OCI-LY7 (cell line): ENCODE measurements at regions not wholly inside any gene's neighbourhood (a gene's known extent, or its start where the extent isn't known, plus 50 kb on each side); places are given as distances from the start of the nearest gene placed in this dataset.

Experiments used
- BruUV-seq: library from RNA; stranded (reverse); fragments of 400-500 nt; replicated peaks from 2 replicates; lab custom pipeline; 2021; lab: Mats Ljungman, UMichigan
- CTCF ChIA-PET: fragments of 300-600 bp; sonication (Branson Sonifier 250); formaldehyde crosslinking; loops from one replicate; lab custom pipeline; 2022; ENCODE audit warnings: antibody characterized with exemption; ENCODE audit not compliant: unreplicated experiment; lab: Charles Lee
- POLR2A ChIA-PET: fragments of 300-600 bp; sonication (Branson Sonifier 250); formaldehyde crosslinking; loops from one replicate; lab custom pipeline; 2022; ENCODE audit warnings: antibody characterized with exemption; lab: Charles Lee
- DNase-seq: peaks from one replicate; pipeline ENCODE4 v3.0.0-alpha.2; 2015; ENCODE audit warnings: low spot score
- H2AFZ ChIP-seq: fragments of 200-600 bp; sonication (generic), shearing (Covaris generic); 2 replicates; pipeline ENCODE4 v1.6.1; 2014; ENCODE audit warnings: mild to moderate bottlenecking, antibody characterized with exemption, low read length, moderate library complexity
- H3K27ac ChIP-seq: fragments of 200-600 bp; sonication (generic); 2 replicates; pipeline ENCODE4 v1.5.1; 2014; ENCODE audit warnings: mixed run types, low read depth, mild to moderate bottlenecking, moderate library complexity, low read length, inconsistent platforms; ENCODE audit not compliant: poor library complexity, severe bottlenecking
- H3K36me3 ChIP-seq: fragments of 200-600 bp; sonication (generic); 2 replicates; pipeline ENCODE4 v1.6.1; 2014; ENCODE audit warnings: mild to moderate bottlenecking, antibody characterized with exemption, low read length, moderate library complexity, mixed read lengths; ENCODE audit not compliant: insufficient read depth
- H3K4me1 ChIP-seq: fragments of 200-600 bp; sonication (generic); 2 replicates; pipeline ENCODE4 v1.5.1; 2014; ENCODE audit warnings: mild to moderate bottlenecking, low read length; ENCODE audit not compliant: insufficient read depth, poor library complexity, severe bottlenecking
- H3K4me2 ChIP-seq: fragments of 200-600 bp; sonication (generic); 2 replicates; pipeline ENCODE4 v1.6.1; 2014; ENCODE audit warnings: mild to moderate bottlenecking, low read length
- H3K4me3 ChIP-seq: fragments of 200-600 bp; sonication (generic); 2 replicates; pipeline ENCODE4 v1.5.1; 2014; ENCODE audit warnings: mild to moderate bottlenecking, low read depth, low read length; ENCODE audit not compliant: poor library complexity, severe bottlenecking
- H3K79me2 ChIP-seq: fragments of 200-600 bp; sonication (generic); 2 replicates; pipeline ENCODE4 v1.6.1; 2016; ENCODE audit warnings: low read depth, mild to moderate bottlenecking, low read length, moderate library complexity, mixed read lengths; ENCODE audit not compliant: insufficient read depth
- H3K9me2 ChIP-seq: fragments of 200-600 bp; sonication (generic); 2 replicates; pipeline ENCODE4 v1.6.1; 2016; ENCODE audit warnings: mild to moderate bottlenecking, low read length, mixed read lengths; ENCODE audit not compliant: insufficient read depth
- H3K9me3 ChIP-seq: fragments of 200-600 bp; sonication (generic); 2 replicates; pipeline ENCODE4 v1.6.1; 2014; ENCODE audit warnings: mild to moderate bottlenecking, mixed run types, low read length, mixed read lengths
- H4K20me1 ChIP-seq: fragments of 200-600 bp; sonication (generic); 2 replicates; pipeline ENCODE4 v1.6.1; 2014; ENCODE audit warnings: mild to moderate bottlenecking, antibody characterized with exemption, low read length, moderate library complexity, mixed read lengths; ENCODE audit not compliant: insufficient read depth
- EZH2phosphoT487 ChIP-seq: fragments of 200-600 bp; sonication (generic); IDR thresholded peaks from 2 replicates; pipeline ENCODE4 v1.6.1; 2018; ENCODE audit warnings: low read depth, borderline replicate concordance, mild to moderate bottlenecking, mixed run types, antibody characterized with exemption, low read length, moderate library complexity, mixed read lengths
- intact Hi-C: fragments of 100-400 bp; cut with micrococcal nuclease; formaldehyde crosslinking; loops from one replicate; pipeline ENCODE4 v1.10.0; 2022; ENCODE audit not compliant: unreplicated experiment
- TF ChIP-seq, protein P1 (sequence below): fragments of 200-600 bp; sonication (generic); conservative IDR thresholded peaks from 2 replicates; pipeline ENCODE4 v1.5.1; 2014; ENCODE audit warnings: mild to moderate bottlenecking, antibody characterized with exemption, low read length, moderate library complexity, mixed read lengths

DNA sequence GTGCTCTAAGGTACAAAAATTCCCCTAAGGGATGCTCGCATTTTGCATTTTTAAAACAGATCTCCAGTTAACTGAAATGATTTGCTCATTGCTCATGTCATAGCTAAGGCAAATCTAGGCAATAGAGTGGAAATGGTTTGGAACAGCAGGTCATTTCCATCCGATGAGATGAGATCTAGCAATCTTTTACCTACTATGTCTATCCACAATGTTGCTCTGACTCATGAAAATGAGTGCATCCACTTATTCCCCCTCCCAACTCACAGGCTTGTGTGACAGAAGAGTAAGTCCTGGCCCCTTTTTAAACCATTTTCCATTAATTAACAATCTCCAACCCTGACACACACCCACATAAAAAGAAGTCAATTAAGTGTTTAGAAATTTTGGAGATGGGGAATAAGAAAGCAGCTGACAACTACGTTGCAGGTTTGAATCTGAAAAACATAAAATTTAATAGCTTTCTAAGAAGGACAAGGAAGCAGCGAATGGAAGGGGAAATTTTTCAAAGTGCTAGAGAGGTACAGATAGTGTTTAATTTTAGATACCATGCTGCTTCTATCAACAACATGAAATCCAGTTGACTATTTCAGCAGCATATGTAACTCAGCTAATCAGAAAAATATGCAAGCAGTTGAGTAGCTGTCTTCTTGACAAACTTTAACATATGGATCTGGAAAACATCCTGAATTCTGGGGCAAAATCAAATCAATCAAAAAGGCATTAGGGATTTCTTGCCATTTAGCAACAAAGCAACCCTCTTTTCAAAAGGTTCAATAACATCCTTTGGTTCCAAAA, 112.0 kb downstream of the TMCO5A start:
- DNase-seq: no peak
- H3K4me3 ChIP-seq: no peak overlapping the region
- no peaks in the 10 kb centered on the region for H3K9me2 ChIP-seq
- no peak overlapping the region for H3K4me2 ChIP-seq
- no peaks in the 10 kb centered on the region for H3K79me2 ChIP-seq
- H4K20me1 ChIP-seq: no peaks in the 10 kb centered on the region
- H3K27ac ChIP-seq: no peak overlapping the region
- ChIA-PET CTCF (no interaction called here), POLR2A (interaction anchor here (0.6 to 2.3 kb wide), 6 partner anchors 10 to 198 kb away, joined by 3 to 8 read pairs (median 5); no protein-coding TSS in a partner anchor)
- H3K36me3 ChIP-seq: no peaks in the 10 kb centered on the region
- TF ChIP-seq, protein P1, sequence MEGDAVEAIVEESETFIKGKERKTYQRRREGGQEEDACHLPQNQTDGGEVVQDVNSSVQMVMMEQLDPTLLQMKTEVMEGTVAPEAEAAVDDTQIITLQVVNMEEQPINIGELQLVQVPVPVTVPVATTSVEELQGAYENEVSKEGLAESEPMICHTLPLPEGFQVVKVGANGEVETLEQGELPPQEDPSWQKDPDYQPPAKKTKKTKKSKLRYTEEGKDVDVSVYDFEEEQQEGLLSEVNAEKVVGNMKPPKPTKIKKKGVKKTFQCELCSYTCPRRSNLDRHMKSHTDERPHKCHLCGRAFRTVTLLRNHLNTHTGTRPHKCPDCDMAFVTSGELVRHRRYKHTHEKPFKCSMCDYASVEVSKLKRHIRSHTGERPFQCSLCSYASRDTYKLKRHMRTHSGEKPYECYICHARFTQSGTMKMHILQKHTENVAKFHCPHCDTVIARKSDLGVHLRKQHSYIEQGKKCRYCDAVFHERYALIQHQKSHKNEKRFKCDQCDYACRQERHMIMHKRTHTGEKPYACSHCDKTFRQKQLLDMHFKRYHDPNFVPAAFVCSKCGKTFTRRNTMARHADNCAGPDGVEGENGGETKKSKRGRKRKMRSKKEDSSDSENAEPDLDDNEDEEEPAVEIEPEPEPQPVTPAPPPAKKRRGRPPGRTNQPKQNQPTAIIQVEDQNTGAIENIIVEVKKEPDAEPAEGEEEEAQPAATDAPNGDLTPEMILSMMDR: no peak
- no peak for TF ChIP-seq EZH2phosphoT487
- H3K4me1 ChIP-seq: peaks cover 6% of the 10 kb centered on the region
- no peak overlapping the region for H2AFZ ChIP-seq
- intact Hi-C loops: no loop called here
- H3K9me3 ChIP-seq: no peaks in the 10 kb centered on the region
- BruUV-seq: no TSS peak

DNA sequence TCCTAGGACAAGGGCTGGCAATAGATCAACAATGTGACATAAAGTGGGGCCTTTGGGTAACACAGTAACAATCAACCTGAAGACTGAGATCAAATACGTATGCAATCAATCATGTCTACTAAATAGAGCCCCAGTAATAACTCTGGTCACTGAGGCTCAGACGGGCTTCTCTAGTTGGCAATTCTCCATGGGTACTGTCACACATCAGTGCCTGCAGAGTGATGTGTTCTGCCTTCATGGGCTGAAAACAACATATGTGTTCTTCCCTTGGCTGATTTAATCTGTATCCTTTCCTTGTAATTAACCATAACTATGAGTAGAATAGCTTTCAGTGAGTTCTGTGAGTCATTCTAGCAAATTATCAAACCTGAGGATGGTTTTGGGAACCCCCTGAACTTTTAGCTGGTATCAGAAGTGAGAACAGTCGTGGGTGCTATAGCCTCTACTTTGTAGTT, 113.6 kb downstream of the TMCO5A start:
- no peaks in the 10 kb centered on the region for H3K36me3 ChIP-seq
- no peaks in the 10 kb centered on the region for H3K9me2 ChIP-seq
- no peak overlapping the region for H3K27ac ChIP-seq
- intact Hi-C loops: no loop called here
- H4K20me1 ChIP-seq: no peaks in the 10 kb centered on the region
- TF ChIP-seq EZH2phosphoT487: no peak
- TF ChIP-seq, protein P1: no peak
- ChIA-PET CTCF (no interaction called here), POLR2A (interaction anchor here (1.1 to 1.5 kb wide), 2 partner anchors 150 to 289 kb away, joined by 3 to 4 read pairs; no protein-coding TSS in a partner anchor)
- no peaks in the 10 kb centered on the region for H3K9me3 ChIP-seq
- H3K4me3 ChIP-seq: no peak overlapping the region
- H3K4me2 ChIP-seq: no peak overlapping the region
- no peak overlapping the region for H2AFZ ChIP-seq
- H3K4me1 ChIP-seq: no peaks in the 10 kb centered on the region
- DNase-seq: no peak
- no TSS peak for BruUV-seq
- H3K79me2 ChIP-seq: no peaks in the 10 kb centered on the region

DNA sequence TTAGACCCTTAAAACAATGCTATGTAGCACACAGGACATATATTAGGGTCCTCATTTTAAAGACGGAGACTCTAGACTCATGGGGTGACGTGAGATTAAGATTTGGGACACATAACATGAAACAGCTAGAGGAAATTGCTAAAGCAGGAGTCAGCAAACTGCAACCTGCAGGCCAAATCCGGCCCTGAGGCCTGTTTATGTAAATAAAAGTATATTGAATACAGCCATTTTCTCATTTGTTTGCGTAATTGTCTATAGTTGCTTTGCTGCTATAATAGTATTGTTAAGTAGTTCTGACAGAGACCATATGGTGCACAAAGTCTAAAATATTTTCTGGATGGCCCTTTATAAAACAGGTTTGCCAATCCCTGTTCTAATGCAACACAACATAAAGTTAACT, 115.5 kb downstream of the TMCO5A start:
- Histone ChIP-seq H3K4me2 (no peak overlapping the region), H3K79me2 (no peaks in the 10 kb centered on the region), H3K4me3 (no peak overlapping the region), H3K36me3 (no peaks in the 10 kb centered on the region), H2AFZ (no peak overlapping the region), H3K9me2 (no peaks in the 10 kb centered on the region), H3K4me1 (no peaks in the 10 kb centered on the region), H4K20me1 (no peaks in the 10 kb centered on the region), H3K27ac (no peak overlapping the region), H3K9me3 (no peaks in the 10 kb centered on the region)
- no peak for DNase-seq
- BruUV-seq: no TSS peak
- ChIA-PET POLR2A (no interaction called here), CTCF (no interaction called here)
- intact Hi-C loops: no loop called here
- TF ChIP-seq, protein P1: no peak
- TF ChIP-seq EZH2phosphoT487: no peak
